ENCODE measurements at regions not wholly inside any gene's neighbourhood (a gene's known extent, or its start where the extent isn't known, plus 50 kb on each side); places are given as distances from the start of the nearest gene placed in this dataset.

DNA sequence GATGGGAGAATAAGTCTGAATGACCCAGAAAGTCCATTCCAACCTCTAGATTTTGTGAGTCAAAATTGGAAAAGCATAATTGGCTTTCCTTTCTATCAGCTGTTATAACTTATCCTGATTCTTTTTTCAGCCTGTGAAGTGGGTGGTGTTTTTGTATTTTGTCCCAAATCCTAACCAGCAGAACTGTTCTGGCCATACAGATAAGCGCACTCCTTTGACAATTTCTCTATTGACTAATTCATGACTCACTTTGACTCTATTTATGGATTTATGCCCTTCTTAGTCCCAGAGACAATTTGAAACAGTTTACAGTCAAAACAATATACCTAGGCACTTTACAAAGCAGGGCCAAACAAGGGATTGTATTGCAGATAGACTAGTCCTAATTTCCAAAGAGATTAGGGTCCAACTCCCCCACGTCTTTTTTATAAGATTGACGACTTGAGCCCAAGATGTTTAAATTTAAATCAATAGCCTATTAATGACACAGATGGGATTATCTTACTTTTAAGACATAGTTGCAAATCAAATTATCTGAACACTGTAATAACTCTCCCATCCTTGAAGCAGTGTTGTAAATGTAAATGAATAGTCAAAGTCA, 301.7 kb upstream of the SEMA6A start:
- TF ChIP-seq, protein P1, sequence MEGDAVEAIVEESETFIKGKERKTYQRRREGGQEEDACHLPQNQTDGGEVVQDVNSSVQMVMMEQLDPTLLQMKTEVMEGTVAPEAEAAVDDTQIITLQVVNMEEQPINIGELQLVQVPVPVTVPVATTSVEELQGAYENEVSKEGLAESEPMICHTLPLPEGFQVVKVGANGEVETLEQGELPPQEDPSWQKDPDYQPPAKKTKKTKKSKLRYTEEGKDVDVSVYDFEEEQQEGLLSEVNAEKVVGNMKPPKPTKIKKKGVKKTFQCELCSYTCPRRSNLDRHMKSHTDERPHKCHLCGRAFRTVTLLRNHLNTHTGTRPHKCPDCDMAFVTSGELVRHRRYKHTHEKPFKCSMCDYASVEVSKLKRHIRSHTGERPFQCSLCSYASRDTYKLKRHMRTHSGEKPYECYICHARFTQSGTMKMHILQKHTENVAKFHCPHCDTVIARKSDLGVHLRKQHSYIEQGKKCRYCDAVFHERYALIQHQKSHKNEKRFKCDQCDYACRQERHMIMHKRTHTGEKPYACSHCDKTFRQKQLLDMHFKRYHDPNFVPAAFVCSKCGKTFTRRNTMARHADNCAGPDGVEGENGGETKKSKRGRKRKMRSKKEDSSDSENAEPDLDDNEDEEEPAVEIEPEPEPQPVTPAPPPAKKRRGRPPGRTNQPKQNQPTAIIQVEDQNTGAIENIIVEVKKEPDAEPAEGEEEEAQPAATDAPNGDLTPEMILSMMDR (IDR thresholded peaks at IDR 0.05), result no peak
- no peak for TF ChIP-seq POLR2A (IDR thresholded peaks at IDR 0.05)

All from Peyer's patch (tissue), 4 donors.